Progenitor cell of endocrine pancreas (in vitro differentiated cells): ENCODE measurements at regions not wholly inside any gene's neighbourhood (a gene's known extent, or its start where the extent isn't known, plus 50 kb on each side); places are given as distances from the start of the nearest gene placed in this dataset.

Experiments
- DNase-seq: peaks from one replicate; pipeline ENCODE4 v3.0.0; 2021; ENCODE audit warnings: low spot score; ENCODE audit not compliant: unreplicated experiment
- H3K27ac Mint-ChIP-seq: 2 replicates; pipeline ENCODE4 v1.8.0; 2021; ENCODE audit warnings: mild to moderate bottlenecking, moderate library complexity, mixed read lengths
- H3K27me3 Mint-ChIP-seq: 2 replicates; pipeline ENCODE4 v1.8.0; 2021; ENCODE audit warnings: mixed read lengths
- H3K36me3 Mint-ChIP-seq: 2 replicates; pipeline ENCODE4 v1.8.0; 2022; ENCODE audit warnings: mixed read lengths; ENCODE audit not compliant: insufficient read depth
- H3K4me1 Mint-ChIP-seq: 2 replicates; pipeline ENCODE4 v1.8.0; 2021; ENCODE audit warnings: low read depth, mixed read lengths
- H3K4me3 Mint-ChIP-seq: 2 replicates; pipeline ENCODE4 v1.8.0; 2021; ENCODE audit warnings: low read depth, mild to moderate bottlenecking, moderate library complexity, mixed read lengths
- H3K9me3 Mint-ChIP-seq: 2 replicates; pipeline ENCODE4 v1.8.0; 2021; ENCODE audit warnings: low read depth, mixed read lengths
- CTCF ChIP-seq: fragments of 200-600 bp; sonication (generic); IDR thresholded peaks from one replicate; pipeline ENCODE4 v1.5.0; 2021; ENCODE audit warnings: antibody characterized with exemption, mild to moderate bottlenecking; ENCODE audit not compliant: unreplicated experiment

- DNase-seq = no peak
- Mint-ChIP-seq H3K4me3 (no peak overlapping the region), H3K9me3 (no peaks in the 10 kb centered on the region), H3K4me1 (no peaks in the 10 kb centered on the region), H3K27me3 (no peaks in the 10 kb centered on the region), H3K27ac (no peak overlapping the region), H3K36me3 (no peaks in the 10 kb centered on the region)
- TF ChIP-seq CTCF = no peak
Observed at GRCh38 chr9:99401680-99402504, 179.8 kb downstream of the SEC61B start.

GRCh38 chr9:99403371-99403770 lies 181.3 kb downstream of the SEC61B start:
- Mint-ChIP-seq H3K36me3 (no peaks in the 10 kb centered on the region), H3K27me3 (no peaks in the 10 kb centered on the region), H3K4me3 (no peak overlapping the region), H3K4me1 (no peaks in the 10 kb centered on the region), H3K9me3 (no peaks in the 10 kb centered on the region), H3K27ac (no peak overlapping the region)
- no peak for TF ChIP-seq CTCF
- DNase-seq = no peak

GRCh38 chr9:99405359-99405758 lies 183.3 kb downstream of the SEC61B start:
- Mint-ChIP-seq H3K4me3 (no peak overlapping the region), H3K27ac (no peak overlapping the region), H3K9me3 (no peaks in the 10 kb centered on the region), H3K4me1 (no peaks in the 10 kb centered on the region), H3K36me3 (no peaks in the 10 kb centered on the region), H3K27me3 (no peaks in the 10 kb centered on the region)
- no peak for DNase-seq
- TF ChIP-seq CTCF = no peak

GRCh38 chr9:99406939-99407338 lies 184.9 kb downstream of the SEC61B start:
- no peak overlapping the region for H3K4me3 Mint-ChIP-seq
- no peak for DNase-seq
- no peaks in the 10 kb centered on the region for H3K27me3 Mint-ChIP-seq
- peaks cover 3% of the 10 kb centered on the region for H3K9me3 Mint-ChIP-seq
- no peaks in the 10 kb centered on the region for H3K4me1 Mint-ChIP-seq
- H3K27ac Mint-ChIP-seq = no peak overlapping the region
- no peaks in the 10 kb centered on the region for H3K36me3 Mint-ChIP-seq
- no peak for TF ChIP-seq CTCF

GRCh38 chr9:99411068-99411467 lies 189.0 kb downstream of the SEC61B start:
- TF ChIP-seq CTCF = no peak
- Mint-ChIP-seq H3K9me3 (peaks cover 3% of the 10 kb centered on the region), H3K27me3 (no peaks in the 10 kb centered on the region), H3K27ac (no peak overlapping the region), H3K4me1 (no peaks in the 10 kb centered on the region), H3K36me3 (no peaks in the 10 kb centered on the region), H3K4me3 (no peak overlapping the region)
- DNase-seq = no peak
